OCI-LY7 (cell line): ENCODE measurements at regions not wholly inside any gene's neighbourhood (a gene's known extent, or its start where the extent isn't known, plus 50 kb on each side); places are given as distances from the start of the nearest gene placed in this dataset.

ENCODE experiments used
- BruUV-seq: library from RNA; stranded (reverse); fragments of 400-500 nt; replicated peaks from 2 replicates; lab custom pipeline; 2021; lab: Mats Ljungman, UMichigan
- CTCF ChIA-PET: fragments of 300-600 bp; sonication (Branson Sonifier 250); formaldehyde crosslinking; loops from one replicate; lab custom pipeline; 2022; ENCODE audit warnings: antibody characterized with exemption; ENCODE audit not compliant: unreplicated experiment; lab: Charles Lee
- POLR2A ChIA-PET: fragments of 300-600 bp; sonication (Branson Sonifier 250); formaldehyde crosslinking; loops from one replicate; lab custom pipeline; 2022; ENCODE audit warnings: antibody characterized with exemption; lab: Charles Lee
- DNase-seq: peaks from one replicate; pipeline ENCODE4 v3.0.0-alpha.2; 2015; ENCODE audit warnings: low spot score
- H2AFZ ChIP-seq: fragments of 200-600 bp; sonication (generic), shearing (Covaris generic); 2 replicates; pipeline ENCODE4 v1.6.1; 2014; ENCODE audit warnings: mild to moderate bottlenecking, antibody characterized with exemption, low read length, moderate library complexity
- H3K27ac ChIP-seq: fragments of 200-600 bp; sonication (generic); 2 replicates; pipeline ENCODE4 v1.5.1; 2014; ENCODE audit warnings: mixed run types, low read depth, mild to moderate bottlenecking, moderate library complexity, low read length, inconsistent platforms; ENCODE audit not compliant: poor library complexity, severe bottlenecking
- H3K36me3 ChIP-seq: fragments of 200-600 bp; sonication (generic); 2 replicates; pipeline ENCODE4 v1.6.1; 2014; ENCODE audit warnings: mild to moderate bottlenecking, antibody characterized with exemption, low read length, moderate library complexity, mixed read lengths; ENCODE audit not compliant: insufficient read depth
- H3K4me1 ChIP-seq: fragments of 200-600 bp; sonication (generic); 2 replicates; pipeline ENCODE4 v1.5.1; 2014; ENCODE audit warnings: mild to moderate bottlenecking, low read length; ENCODE audit not compliant: insufficient read depth, poor library complexity, severe bottlenecking
- H3K4me2 ChIP-seq: fragments of 200-600 bp; sonication (generic); 2 replicates; pipeline ENCODE4 v1.6.1; 2014; ENCODE audit warnings: mild to moderate bottlenecking, low read length
- H3K4me3 ChIP-seq: fragments of 200-600 bp; sonication (generic); 2 replicates; pipeline ENCODE4 v1.5.1; 2014; ENCODE audit warnings: mild to moderate bottlenecking, low read depth, low read length; ENCODE audit not compliant: poor library complexity, severe bottlenecking
- H3K79me2 ChIP-seq: fragments of 200-600 bp; sonication (generic); 2 replicates; pipeline ENCODE4 v1.6.1; 2016; ENCODE audit warnings: low read depth, mild to moderate bottlenecking, low read length, moderate library complexity, mixed read lengths; ENCODE audit not compliant: insufficient read depth
- H3K9me2 ChIP-seq: fragments of 200-600 bp; sonication (generic); 2 replicates; pipeline ENCODE4 v1.6.1; 2016; ENCODE audit warnings: mild to moderate bottlenecking, low read length, mixed read lengths; ENCODE audit not compliant: insufficient read depth
- H3K9me3 ChIP-seq: fragments of 200-600 bp; sonication (generic); 2 replicates; pipeline ENCODE4 v1.6.1; 2014; ENCODE audit warnings: mild to moderate bottlenecking, mixed run types, low read length, mixed read lengths
- H4K20me1 ChIP-seq: fragments of 200-600 bp; sonication (generic); 2 replicates; pipeline ENCODE4 v1.6.1; 2014; ENCODE audit warnings: mild to moderate bottlenecking, antibody characterized with exemption, low read length, moderate library complexity, mixed read lengths; ENCODE audit not compliant: insufficient read depth
- EZH2phosphoT487 ChIP-seq: fragments of 200-600 bp; sonication (generic); IDR thresholded peaks from 2 replicates; pipeline ENCODE4 v1.6.1; 2018; ENCODE audit warnings: low read depth, borderline replicate concordance, mild to moderate bottlenecking, mixed run types, antibody characterized with exemption, low read length, moderate library complexity, mixed read lengths
- intact Hi-C: fragments of 100-400 bp; cut with micrococcal nuclease; formaldehyde crosslinking; loops from one replicate; pipeline ENCODE4 v1.10.0; 2022; ENCODE audit not compliant: unreplicated experiment
- TF ChIP-seq, protein P1 (sequence below): fragments of 200-600 bp; sonication (generic); conservative IDR thresholded peaks from 2 replicates; pipeline ENCODE4 v1.5.1; 2014; ENCODE audit warnings: mild to moderate bottlenecking, antibody characterized with exemption, low read length, moderate library complexity, mixed read lengths

GRCh38 chr11:116255321-116255953 is 517.4 kb downstream of the BUD13 start:
- TF ChIP-seq, protein P1, sequence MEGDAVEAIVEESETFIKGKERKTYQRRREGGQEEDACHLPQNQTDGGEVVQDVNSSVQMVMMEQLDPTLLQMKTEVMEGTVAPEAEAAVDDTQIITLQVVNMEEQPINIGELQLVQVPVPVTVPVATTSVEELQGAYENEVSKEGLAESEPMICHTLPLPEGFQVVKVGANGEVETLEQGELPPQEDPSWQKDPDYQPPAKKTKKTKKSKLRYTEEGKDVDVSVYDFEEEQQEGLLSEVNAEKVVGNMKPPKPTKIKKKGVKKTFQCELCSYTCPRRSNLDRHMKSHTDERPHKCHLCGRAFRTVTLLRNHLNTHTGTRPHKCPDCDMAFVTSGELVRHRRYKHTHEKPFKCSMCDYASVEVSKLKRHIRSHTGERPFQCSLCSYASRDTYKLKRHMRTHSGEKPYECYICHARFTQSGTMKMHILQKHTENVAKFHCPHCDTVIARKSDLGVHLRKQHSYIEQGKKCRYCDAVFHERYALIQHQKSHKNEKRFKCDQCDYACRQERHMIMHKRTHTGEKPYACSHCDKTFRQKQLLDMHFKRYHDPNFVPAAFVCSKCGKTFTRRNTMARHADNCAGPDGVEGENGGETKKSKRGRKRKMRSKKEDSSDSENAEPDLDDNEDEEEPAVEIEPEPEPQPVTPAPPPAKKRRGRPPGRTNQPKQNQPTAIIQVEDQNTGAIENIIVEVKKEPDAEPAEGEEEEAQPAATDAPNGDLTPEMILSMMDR: no peak
- no peak for TF ChIP-seq EZH2phosphoT487
- no peak for DNase-seq
- Histone ChIP-seq H3K9me3 (no peaks in the 10 kb centered on the region), H2AFZ (no peak overlapping the region), H4K20me1 (no peaks in the 10 kb centered on the region), H3K4me3 (no peak overlapping the region), H3K27ac (no peak overlapping the region), H3K4me1 (no peaks in the 10 kb centered on the region), H3K4me2 (no peak overlapping the region), H3K9me2 (no peaks in the 10 kb centered on the region), H3K36me3 (no peaks in the 10 kb centered on the region), H3K79me2 (no peaks in the 10 kb centered on the region)
- POLR2A ChIA-PET: no interaction called here
- CTCF ChIA-PET: no interaction called here
- BruUV-seq: no TSS peak
- intact Hi-C loops: no loop called here

- DNase-seq: no peak
- Histone ChIP-seq H3K4me1 (no peaks in the 10 kb centered on the region), H3K36me3 (no peaks in the 10 kb centered on the region), H3K9me2 (no peaks in the 10 kb centered on the region), H3K9me3 (no peaks in the 10 kb centered on the region), H2AFZ (no peak overlapping the region), H3K4me2 (no peak overlapping the region), H3K27ac (no peak overlapping the region), H3K79me2 (no peaks in the 10 kb centered on the region), H4K20me1 (no peaks in the 10 kb centered on the region), H3K4me3 (no peak overlapping the region)
- BruUV-seq: no TSS peak
- TF ChIP-seq, protein P1: no peak
- TF ChIP-seq EZH2phosphoT487: no peak
- ChIA-PET POLR2A (no interaction called here), CTCF (no interaction called here)
- intact Hi-C loops: no loop called here
These were observed 522.6 kb downstream of the BUD13 start for GRCh38 chr11:116250155-116250554.

DNA sequence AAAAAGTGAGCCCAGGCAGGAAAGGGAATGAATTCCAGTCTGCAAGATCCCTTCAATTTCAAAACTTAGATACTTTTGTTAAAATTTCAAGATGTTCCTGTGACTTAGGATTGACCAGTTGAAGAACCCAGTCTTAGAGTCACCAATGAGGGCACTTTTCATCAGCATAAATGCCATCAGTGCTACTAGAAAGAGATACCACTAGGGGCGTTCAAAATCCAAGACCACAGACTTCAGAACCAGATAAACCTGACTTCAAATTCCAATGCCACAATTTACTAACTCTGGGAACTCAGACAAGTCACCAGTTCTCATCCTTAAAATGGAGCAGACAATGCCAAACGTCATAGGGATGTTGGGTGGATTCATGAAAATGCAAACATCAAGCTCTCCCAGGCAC is 523.2 kb downstream of the BUD13 start:
- ChIA-PET CTCF (no interaction called here), POLR2A (interaction anchor here (0.6 kb wide), 1 partner anchor 42 kb away, joined by 3 read pairs; no protein-coding TSS in a partner anchor)
- H3K9me3 ChIP-seq: no peaks in the 10 kb centered on the region
- DNase-seq: no peak
- no peak for TF ChIP-seq EZH2phosphoT487
- TF ChIP-seq, protein P1: peak; percentile 48
- no peaks in the 10 kb centered on the region for H4K20me1 ChIP-seq
- H2AFZ ChIP-seq: no peak overlapping the region
- no peak overlapping the region for H3K4me3 ChIP-seq
- intact Hi-C loops: no loop called here
- H3K79me2 ChIP-seq: no peaks in the 10 kb centered on the region
- no peak overlapping the region for H3K4me2 ChIP-seq
- H3K9me2 ChIP-seq: no peaks in the 10 kb centered on the region
- no peaks in the 10 kb centered on the region for H3K4me1 ChIP-seq
- BruUV-seq: no TSS peak
- no peaks in the 10 kb centered on the region for H3K36me3 ChIP-seq
- H3K27ac ChIP-seq: no peak overlapping the region
